ENCODE measurements at regions not wholly inside any gene's neighbourhood (a gene's known extent, or its start where the extent isn't known, plus 50 kb on each side); places are given as distances from the start of the nearest gene placed in this dataset.

DNA sequence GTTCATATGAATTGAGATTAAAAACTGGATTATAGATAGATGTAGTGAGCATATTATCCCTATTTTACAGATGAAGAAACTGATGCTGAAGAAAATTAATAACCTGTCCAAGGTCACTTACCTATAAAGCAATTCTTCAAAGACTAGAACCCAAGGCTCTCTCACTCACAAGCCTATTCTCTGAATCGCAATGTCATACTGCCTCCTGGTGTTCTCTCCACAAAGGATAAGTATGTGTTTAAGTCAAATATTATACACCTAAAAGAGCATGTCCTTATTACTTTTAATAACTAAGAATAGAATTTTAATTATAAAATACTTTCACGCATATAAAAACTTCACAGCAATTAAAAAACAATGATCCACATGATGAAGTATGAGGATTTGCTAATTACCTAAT lies 721.3 kb upstream of the USP15 start:
- TF ChIP-seq, protein P1, sequence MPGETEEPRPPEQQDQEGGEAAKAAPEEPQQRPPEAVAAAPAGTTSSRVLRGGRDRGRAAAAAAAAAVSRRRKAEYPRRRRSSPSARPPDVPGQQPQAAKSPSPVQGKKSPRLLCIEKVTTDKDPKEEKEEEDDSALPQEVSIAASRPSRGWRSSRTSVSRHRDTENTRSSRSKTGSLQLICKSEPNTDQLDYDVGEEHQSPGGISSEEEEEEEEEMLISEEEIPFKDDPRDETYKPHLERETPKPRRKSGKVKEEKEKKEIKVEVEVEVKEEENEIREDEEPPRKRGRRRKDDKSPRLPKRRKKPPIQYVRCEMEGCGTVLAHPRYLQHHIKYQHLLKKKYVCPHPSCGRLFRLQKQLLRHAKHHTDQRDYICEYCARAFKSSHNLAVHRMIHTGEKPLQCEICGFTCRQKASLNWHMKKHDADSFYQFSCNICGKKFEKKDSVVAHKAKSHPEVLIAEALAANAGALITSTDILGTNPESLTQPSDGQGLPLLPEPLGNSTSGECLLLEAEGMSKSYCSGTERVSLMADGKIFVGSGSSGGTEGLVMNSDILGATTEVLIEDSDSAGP (CRISPR knock-in tag; IDR thresholded peaks at IDR 0.05) = no peak
- no peak for TF ChIP-seq YY1 (IDR thresholded peaks at IDR 0.05; ENCODE audit: borderline replicate concordance in 1 of 3, control insufficient read depth in 1 of 3, extremely low read depth in 1 of 3, insufficient read depth in 3 of 3, insufficient read length in 1 of 3, insufficient replicate concordance in 2 of 3, low read depth in 1 of 3, low read length in 2 of 3)

Data from K562 (cell line).